ENCODE measurements at regions not wholly inside any gene's neighbourhood (a gene's known extent, or its start where the extent isn't known, plus 50 kb on each side); places are given as distances from the start of the nearest gene placed in this dataset.

DNA sequence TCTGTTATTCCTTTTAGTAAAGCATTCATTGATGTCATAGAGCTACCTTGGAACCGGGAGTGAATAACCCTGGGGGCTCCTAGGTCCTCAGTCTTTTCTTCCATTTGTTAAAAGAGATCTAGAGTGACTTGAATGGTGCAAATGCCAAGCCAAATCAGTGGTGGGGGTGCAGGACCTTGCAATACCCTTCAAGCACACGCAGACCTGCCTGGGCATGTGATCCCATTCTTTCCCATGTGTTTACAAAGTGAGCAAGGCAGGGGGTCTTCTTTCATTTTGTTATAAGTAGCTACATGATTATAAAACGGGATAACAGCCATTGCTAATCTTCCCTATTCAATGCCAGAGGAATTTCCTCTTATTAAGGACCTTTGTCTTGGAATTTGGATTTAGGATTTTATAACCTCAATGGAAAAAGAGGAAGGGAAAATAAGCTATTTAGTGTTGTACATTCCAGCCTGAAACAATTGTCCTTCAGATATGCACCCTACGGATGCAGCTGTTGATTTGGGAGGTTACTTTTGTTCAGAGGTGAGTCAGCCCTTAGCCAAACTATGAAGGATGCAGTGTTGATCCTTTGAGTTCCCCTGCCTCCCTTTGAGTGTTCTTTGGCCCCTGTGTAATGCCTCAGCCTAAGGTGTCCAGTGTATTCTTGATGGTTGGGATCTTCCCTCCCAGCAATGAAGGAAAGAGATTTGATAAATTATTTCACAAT is 623.8 kb upstream of the HTR2C start:
- DNase-seq (ENCODE audit: low read depth), result no peak
- TF ChIP-seq, protein P1, sequence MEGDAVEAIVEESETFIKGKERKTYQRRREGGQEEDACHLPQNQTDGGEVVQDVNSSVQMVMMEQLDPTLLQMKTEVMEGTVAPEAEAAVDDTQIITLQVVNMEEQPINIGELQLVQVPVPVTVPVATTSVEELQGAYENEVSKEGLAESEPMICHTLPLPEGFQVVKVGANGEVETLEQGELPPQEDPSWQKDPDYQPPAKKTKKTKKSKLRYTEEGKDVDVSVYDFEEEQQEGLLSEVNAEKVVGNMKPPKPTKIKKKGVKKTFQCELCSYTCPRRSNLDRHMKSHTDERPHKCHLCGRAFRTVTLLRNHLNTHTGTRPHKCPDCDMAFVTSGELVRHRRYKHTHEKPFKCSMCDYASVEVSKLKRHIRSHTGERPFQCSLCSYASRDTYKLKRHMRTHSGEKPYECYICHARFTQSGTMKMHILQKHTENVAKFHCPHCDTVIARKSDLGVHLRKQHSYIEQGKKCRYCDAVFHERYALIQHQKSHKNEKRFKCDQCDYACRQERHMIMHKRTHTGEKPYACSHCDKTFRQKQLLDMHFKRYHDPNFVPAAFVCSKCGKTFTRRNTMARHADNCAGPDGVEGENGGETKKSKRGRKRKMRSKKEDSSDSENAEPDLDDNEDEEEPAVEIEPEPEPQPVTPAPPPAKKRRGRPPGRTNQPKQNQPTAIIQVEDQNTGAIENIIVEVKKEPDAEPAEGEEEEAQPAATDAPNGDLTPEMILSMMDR (conservative IDR thresholded peaks at IDR 0.05; ENCODE audit: low read length), result no peak

DNA sequence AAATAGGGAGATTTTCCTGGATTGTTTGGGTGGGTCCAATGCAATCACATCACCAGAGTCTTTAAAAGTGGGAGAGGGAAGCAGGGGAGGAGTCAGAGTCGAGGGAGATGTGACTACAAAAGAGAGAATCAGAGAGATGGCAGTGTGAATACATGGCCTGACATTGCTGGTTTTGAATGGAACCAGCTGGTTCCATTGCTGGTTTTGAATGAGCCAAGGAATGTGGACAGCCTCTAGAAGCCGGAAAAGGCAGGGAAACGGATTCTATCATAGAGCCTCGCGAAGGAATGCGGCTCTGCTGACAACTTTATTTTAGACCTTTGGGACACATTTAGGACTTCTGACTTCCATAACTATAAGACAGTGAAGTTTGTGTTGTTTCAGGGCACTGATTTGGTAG is 627.0 kb upstream of the HTR2C start:
- no peak overlapping the region for H3K4me3 ChIP-seq (ENCODE audit: low read length)
- TF ChIP-seq, protein P1 (conservative IDR thresholded peaks at IDR 0.05; ENCODE audit: low read length), result no peak
- DNase-seq (ENCODE audit: low read depth), result no peak

More for the DNA sequence above, 623.8 kb upstream of the HTR2C start:
- H3K4me3 ChIP-seq (ENCODE audit: low read length), result no peak overlapping the region

DNA sequence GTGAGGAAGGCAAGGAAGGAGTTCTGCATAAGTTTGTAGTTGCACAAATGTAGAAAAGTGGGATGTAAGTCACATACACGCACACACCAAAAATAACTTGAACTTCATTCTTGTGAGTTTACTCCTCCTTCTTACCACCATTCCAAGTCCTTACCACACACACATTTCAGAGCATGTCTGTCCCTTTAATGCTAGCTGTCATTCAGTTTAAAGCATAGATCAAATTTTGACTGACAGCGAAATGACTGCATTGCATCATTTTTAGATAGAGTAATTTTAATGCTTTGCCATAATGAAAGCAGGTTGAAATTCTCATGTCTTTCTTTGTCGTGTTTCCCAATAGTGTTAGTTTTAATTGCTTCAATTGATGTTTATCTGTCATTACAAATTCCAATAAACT is 629.6 kb upstream of the HTR2C start:
- TF ChIP-seq, protein P1 (conservative IDR thresholded peaks at IDR 0.05; ENCODE audit: low read length), result no peak

DNA sequence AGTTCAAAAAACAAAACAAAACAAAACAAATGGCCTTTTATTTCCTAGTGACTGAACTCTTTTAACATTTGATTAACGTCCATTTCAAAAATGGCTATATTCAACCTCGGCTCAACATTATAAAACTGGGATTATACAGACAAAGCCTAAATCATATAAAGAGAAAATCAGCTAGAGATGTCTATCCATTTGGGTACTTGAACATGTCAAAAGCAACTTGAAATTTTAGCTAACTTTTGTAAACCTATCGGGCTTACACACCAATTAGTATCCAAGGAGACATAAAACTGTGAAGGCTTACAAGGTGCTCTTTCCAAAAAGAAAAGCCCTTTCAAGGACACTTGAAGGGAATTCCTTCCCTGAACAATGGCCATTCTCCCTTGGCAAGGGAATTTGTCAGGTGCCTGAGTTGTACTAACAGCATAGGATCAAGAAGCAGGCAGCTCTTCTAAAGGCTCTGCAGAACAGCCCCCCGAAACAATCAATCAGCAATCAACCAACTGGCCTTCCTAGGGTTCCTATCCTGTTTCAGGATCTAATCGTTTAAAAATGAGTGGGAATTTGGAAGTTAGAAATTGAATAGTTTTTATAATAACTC is 633.7 kb upstream of the HTR2C start:
- DNase-seq (ENCODE audit: low read depth), result no peak
- TF ChIP-seq, protein P1 (conservative IDR thresholded peaks at IDR 0.05; ENCODE audit: low read length), result no peak
- H3K4me3 ChIP-seq (ENCODE audit: low read length), result no peak overlapping the region

More for the DNA sequence above, 629.6 kb upstream of the HTR2C start:
- no peak overlapping the region for H3K4me3 ChIP-seq (ENCODE audit: low read length)
- no peak for DNase-seq (ENCODE audit: low read depth)

DNA sequence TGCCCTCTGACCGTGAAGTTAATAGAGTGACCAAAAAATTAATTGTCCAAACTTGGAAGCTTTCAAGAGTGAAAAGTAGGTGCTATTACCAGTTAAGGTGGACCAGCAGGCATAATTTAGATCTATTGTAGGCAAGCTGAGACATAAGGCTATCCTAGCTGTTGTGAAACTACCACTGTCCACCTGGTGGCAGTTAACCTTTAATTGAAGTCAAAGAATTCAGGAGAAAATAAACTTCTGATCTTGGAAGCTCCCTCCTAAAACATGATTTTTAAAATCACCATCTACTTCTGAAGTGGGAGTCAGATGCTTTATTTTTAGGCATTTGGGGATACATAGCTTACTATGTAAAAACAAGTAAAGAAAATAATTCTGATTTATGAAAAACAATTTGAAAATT is 636.3 kb upstream of the HTR2C start:
- H3K4me3 ChIP-seq (ENCODE audit: low read length), result no peak overlapping the region
- TF ChIP-seq, protein P1 (conservative IDR thresholded peaks at IDR 0.05; ENCODE audit: low read length), result no peak
- no peak for DNase-seq (ENCODE audit: low read depth)

DNA sequence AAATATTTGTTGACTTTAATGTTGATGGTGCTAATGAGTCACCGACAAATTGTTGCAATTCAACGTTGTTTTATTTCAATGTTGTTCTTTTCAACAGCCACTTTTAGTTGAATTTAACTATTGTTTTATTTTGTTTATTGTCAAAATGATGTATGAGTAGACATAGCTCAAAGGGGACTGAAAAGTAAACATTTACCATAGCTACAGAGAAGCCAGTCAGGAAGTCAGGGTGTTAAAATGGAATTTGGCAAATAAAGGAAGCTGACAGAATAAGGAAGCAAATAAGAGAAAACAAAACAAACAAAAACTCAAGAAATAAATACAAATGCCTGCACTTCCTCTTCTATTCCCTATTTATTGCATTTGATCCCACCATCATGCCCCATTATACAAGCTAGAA is 648.4 kb upstream of the HTR2C start:
- TF ChIP-seq, protein P1 (conservative IDR thresholded peaks at IDR 0.05; ENCODE audit: low read length), result no peak
- no peak for DNase-seq (ENCODE audit: low read depth)
- H3K4me3 ChIP-seq (ENCODE audit: low read length), result no peak overlapping the region

DNA sequence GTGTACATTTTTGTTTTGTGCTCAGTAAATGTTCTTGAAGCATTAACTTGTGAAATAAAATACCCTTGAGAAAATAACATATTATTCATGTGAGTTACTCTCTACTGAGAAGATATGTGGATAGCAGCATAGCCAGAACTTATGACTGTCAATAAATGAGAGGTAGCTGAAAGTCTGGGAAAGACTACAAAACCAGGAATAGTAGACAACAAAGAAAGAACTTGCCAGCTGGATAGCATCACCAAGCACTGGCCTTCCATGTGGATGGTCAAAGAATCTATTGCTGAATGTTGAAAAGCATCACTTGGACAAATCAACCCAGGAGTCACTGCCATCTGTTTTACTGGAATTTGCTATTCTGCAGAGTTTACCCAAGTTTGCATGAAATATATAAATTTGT is 650.0 kb upstream of the HTR2C start:
- no peak overlapping the region for H3K4me3 ChIP-seq (ENCODE audit: low read length)
- TF ChIP-seq, protein P1 (conservative IDR thresholded peaks at IDR 0.05; ENCODE audit: low read length), result no peak
- DNase-seq (ENCODE audit: low read depth), result no peak
